ENCODE measurements at regions not wholly inside any gene's neighbourhood (a gene's known extent, or its start where the extent isn't known, plus 50 kb on each side); places are given as distances from the start of the nearest gene placed in this dataset.

- TF ChIP-seq POLR2A (IDR thresholded peaks at IDR 0.05) (no peak), CTCF (IDR thresholded peaks at IDR 0.05) (no peak)
- no peak for DNase-seq
- Histone ChIP-seq H3K4me1 (no peaks in the 10 kb centered on the region), H3K27ac (no peak overlapping the region), H3K27me3 (no peaks in the 10 kb centered on the region), H3K4me3 (no peak overlapping the region), H3K36me3 (ENCODE audit: low read depth, missing control alignments) (no peaks in the 10 kb centered on the region), H3K9me3 (no peaks in the 10 kb centered on the region)
- intact Hi-C loops (cut with DNase I; ENCODE audit: low total_unique reads): no loop called here
These were observed 177.2 kb downstream of the GIPC2 start for GRCh38 chr1:78222960-78223358.

- no peaks in the 10 kb centered on the region for H3K9me3 ChIP-seq
- H3K27me3 ChIP-seq: no peaks in the 10 kb centered on the region
- H3K36me3 ChIP-seq (ENCODE audit: low read depth, missing control alignments): no peaks in the 10 kb centered on the region
- 84 to 85% methylated on average over 6 of the region's 6 CpGs for WGBS, 2 donors
- intact Hi-C loops (cut with DNase I; ENCODE audit: low total_unique reads): no loop called here
- no peak overlapping the region for H3K27ac ChIP-seq
- H3K4me1 ChIP-seq: no peaks in the 10 kb centered on the region
- DNase-seq: no peak
- no peak overlapping the region for H3K4me3 ChIP-seq
- TF ChIP-seq POLR2A (IDR thresholded peaks at IDR 0.05): no peak
- TF ChIP-seq CTCF (IDR thresholded peaks at IDR 0.05): no peak
These were observed 177.8 kb downstream of the GIPC2 start for GRCh38 chr1:78223417-78224215.

GRCh38 chr1:78224246-78224785, 178.6 kb downstream of the GIPC2 start:
- no peaks in the 10 kb centered on the region for H3K4me1 ChIP-seq
- H3K27ac ChIP-seq: no peak overlapping the region
- intact Hi-C loops (cut with DNase I; ENCODE audit: low total_unique reads): no loop called here
- H3K9me3 ChIP-seq: no peaks in the 10 kb centered on the region
- no peak for DNase-seq
- H3K27me3 ChIP-seq: no peaks in the 10 kb centered on the region
- H3K36me3 ChIP-seq (ENCODE audit: low read depth, missing control alignments): no peaks in the 10 kb centered on the region
- TF ChIP-seq POLR2A (IDR thresholded peaks at IDR 0.05) (no peak), CTCF (IDR thresholded peaks at IDR 0.05) (no peak)
- H3K4me3 ChIP-seq: no peak overlapping the region

GRCh38 chr1:78224861-78225552, 179.2 kb downstream of the GIPC2 start:
- H3K4me1 ChIP-seq: no peaks in the 10 kb centered on the region
- intact Hi-C loops (cut with DNase I; ENCODE audit: low total_unique reads): no loop called here
- no peak overlapping the region for H3K27ac ChIP-seq
- no peaks in the 10 kb centered on the region for H3K9me3 ChIP-seq
- H3K4me3 ChIP-seq: no peak overlapping the region
- WGBS, 2 donors: 70 to 80% methylated on average over 3 of the region's 3 CpGs
- no peaks in the 10 kb centered on the region for H3K36me3 ChIP-seq (ENCODE audit: low read depth, missing control alignments)
- DNase-seq: no peak
- H3K27me3 ChIP-seq: no peaks in the 10 kb centered on the region
- no peak for TF ChIP-seq CTCF (IDR thresholded peaks at IDR 0.05)
- TF ChIP-seq POLR2A (IDR thresholded peaks at IDR 0.05): no peak

Measured in testis (tissue), 2 donors.